Mesendoderm (in vitro differentiated cells): ENCODE measurements at regions not wholly inside any gene's neighbourhood (a gene's known extent, or its start where the extent isn't known, plus 50 kb on each side); places are given as distances from the start of the nearest gene placed in this dataset.

Experiments
- DNase-seq: peaks from one replicate; pipeline ENCODE4 v3.0.0; 2013
- H2AK5ac ChIP-seq: 2 replicates; pipeline ENCODE4 v1.6.1; 2013; ENCODE audit warnings: low read length, inconsistent platforms
- H2BK120ac ChIP-seq: 2 replicates; pipeline ENCODE4 v1.6.1; 2013; ENCODE audit warnings: low read depth, mild to moderate bottlenecking, low read length, moderate library complexity, mixed read lengths
- H2BK15ac ChIP-seq: replicated peaks from 2 replicates; pipeline ENCODE4 v1.6.1; 2013; ENCODE audit warnings: low read depth, mild to moderate bottlenecking, moderate library complexity
- H2BK5ac ChIP-seq: 2 replicates; pipeline ENCODE4 v1.6.1; 2013; ENCODE audit warnings: low read length, inconsistent platforms
- H3K18ac ChIP-seq: 2 replicates; pipeline ENCODE4 v1.6.1; 2013; ENCODE audit warnings: mild to moderate bottlenecking, low read length, mixed read lengths
- H3K23ac ChIP-seq: one replicate; pipeline ENCODE4 v1.6.1; 2013; ENCODE audit warnings: low read length
- H3K27ac ChIP-seq: 2 replicates; pipeline ENCODE4 v1.5.1; 2013; ENCODE audit warnings: low read depth, mild to moderate bottlenecking, inconsistent platforms, low read length, moderate library complexity
- H3K27me3 ChIP-seq: 2 replicates; pipeline ENCODE4 v1.6.1; 2013; ENCODE audit warnings: low read length, control low read depth, mild to moderate bottlenecking, inconsistent platforms; ENCODE audit not compliant: insufficient read depth, poor library complexity
- H3K36me3 ChIP-seq: 2 replicates; pipeline ENCODE4 v1.6.1; 2013; ENCODE audit warnings: low read length, inconsistent platforms; ENCODE audit not compliant: control insufficient read depth, insufficient read depth
- H3K4ac ChIP-seq: one replicate; pipeline ENCODE4 v1.6.1; 2013; ENCODE audit warnings: low read depth, mild to moderate bottlenecking, low read length, moderate library complexity
- H3K4me1 ChIP-seq: 2 replicates; pipeline ENCODE4 v1.6.1; 2013; ENCODE audit warnings: low read depth, low read length, inconsistent platforms; ENCODE audit not compliant: control insufficient read depth
- H3K4me2 ChIP-seq: 2 replicates; pipeline ENCODE4 v1.6.1; 2013; ENCODE audit warnings: low read length
- H3K4me3 ChIP-seq: 2 replicates; pipeline ENCODE4 v1.5.1; 2013; ENCODE audit warnings: mild to moderate bottlenecking, low read length
- H3K56ac ChIP-seq: one replicate; pipeline ENCODE4 v1.6.1; 2013; ENCODE audit warnings: low read length
- H3K79me1 ChIP-seq: 2 replicates; pipeline ENCODE4 v1.6.1; 2013; ENCODE audit warnings: low read length, inconsistent platforms
- H3K79me2 ChIP-seq: 2 replicates; pipeline ENCODE4 v1.6.1; 2013; ENCODE audit warnings: mild to moderate bottlenecking, low read length; ENCODE audit not compliant: control insufficient read depth, insufficient read depth
- H3K9ac ChIP-seq: 2 replicates; pipeline ENCODE4 v1.6.1; 2013; ENCODE audit warnings: low read length, inconsistent platforms
- H4K5ac ChIP-seq: one replicate; pipeline ENCODE4 v1.6.1; 2013; ENCODE audit warnings: low read length
- H4K8ac ChIP-seq: one replicate; pipeline ENCODE4 v1.6.1; 2013; ENCODE audit warnings: low read depth, mild to moderate bottlenecking, control low read depth, low read length, moderate library complexity
- WGBS: extraction: QIAGEN DNeasy Blood & Tissue Kit; methylation state at CpG from one replicate; pipeline ENCODE4 v1.1.7; 2013; ENCODE audit warnings: low lambda C conversion rate, missing lambda C conversion rate; ENCODE audit not compliant: insufficient coverage; ENCODE audit errors: extremely low coverage; 5-methylcytosine and 5-hydroxymethylcytosine counted together

DNA sequence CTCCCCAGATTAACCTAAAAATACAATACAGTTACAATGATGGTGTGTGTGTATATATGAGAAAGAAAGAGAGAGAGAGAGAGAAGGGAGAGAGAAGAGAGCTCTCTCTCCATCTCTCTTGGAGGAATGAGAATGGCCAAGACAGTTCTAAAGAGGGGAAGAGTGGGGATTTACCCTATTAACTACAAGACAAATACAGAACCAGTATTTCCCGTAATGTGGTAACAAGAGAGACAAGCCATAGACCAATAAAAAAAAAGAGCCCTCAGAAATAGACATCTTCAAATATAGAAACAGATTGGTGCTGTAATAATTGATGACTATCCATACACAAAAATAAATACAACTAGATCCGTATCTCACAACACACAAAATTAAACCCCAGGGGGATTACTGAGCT, 87.0 kb downstream of the NSMCE3 start:
- DNase-seq, result no peak
- no peak overlapping the region for H4K8ac ChIP-seq
- H4K5ac ChIP-seq, result no peak overlapping the region
- H3K18ac ChIP-seq, result no peak overlapping the region
- no peaks in the 10 kb centered on the region for H3K27me3 ChIP-seq
- H2BK5ac ChIP-seq, result no peak overlapping the region
- no peak overlapping the region for H2BK15ac ChIP-seq
- no peaks in the 10 kb centered on the region for H3K4me1 ChIP-seq
- H3K4ac ChIP-seq, result no peak overlapping the region
- H3K4me2 ChIP-seq, result no peak overlapping the region
- no peaks in the 10 kb centered on the region for H3K36me3 ChIP-seq
- no peaks in the 10 kb centered on the region for H3K79me1 ChIP-seq
- no CpG with 5 or more reads among the region's 2 CpGs for WGBS
- no peak overlapping the region for H3K27ac ChIP-seq
- H3K23ac ChIP-seq, result no peak overlapping the region
- H3K4me3 ChIP-seq, result no peak overlapping the region
- no peak overlapping the region for H2AK5ac ChIP-seq
- no peak overlapping the region for H3K56ac ChIP-seq
- no peaks in the 10 kb centered on the region for H3K79me2 ChIP-seq
- no peak overlapping the region for H3K9ac ChIP-seq
- no peak overlapping the region for H2BK120ac ChIP-seq

DNA sequence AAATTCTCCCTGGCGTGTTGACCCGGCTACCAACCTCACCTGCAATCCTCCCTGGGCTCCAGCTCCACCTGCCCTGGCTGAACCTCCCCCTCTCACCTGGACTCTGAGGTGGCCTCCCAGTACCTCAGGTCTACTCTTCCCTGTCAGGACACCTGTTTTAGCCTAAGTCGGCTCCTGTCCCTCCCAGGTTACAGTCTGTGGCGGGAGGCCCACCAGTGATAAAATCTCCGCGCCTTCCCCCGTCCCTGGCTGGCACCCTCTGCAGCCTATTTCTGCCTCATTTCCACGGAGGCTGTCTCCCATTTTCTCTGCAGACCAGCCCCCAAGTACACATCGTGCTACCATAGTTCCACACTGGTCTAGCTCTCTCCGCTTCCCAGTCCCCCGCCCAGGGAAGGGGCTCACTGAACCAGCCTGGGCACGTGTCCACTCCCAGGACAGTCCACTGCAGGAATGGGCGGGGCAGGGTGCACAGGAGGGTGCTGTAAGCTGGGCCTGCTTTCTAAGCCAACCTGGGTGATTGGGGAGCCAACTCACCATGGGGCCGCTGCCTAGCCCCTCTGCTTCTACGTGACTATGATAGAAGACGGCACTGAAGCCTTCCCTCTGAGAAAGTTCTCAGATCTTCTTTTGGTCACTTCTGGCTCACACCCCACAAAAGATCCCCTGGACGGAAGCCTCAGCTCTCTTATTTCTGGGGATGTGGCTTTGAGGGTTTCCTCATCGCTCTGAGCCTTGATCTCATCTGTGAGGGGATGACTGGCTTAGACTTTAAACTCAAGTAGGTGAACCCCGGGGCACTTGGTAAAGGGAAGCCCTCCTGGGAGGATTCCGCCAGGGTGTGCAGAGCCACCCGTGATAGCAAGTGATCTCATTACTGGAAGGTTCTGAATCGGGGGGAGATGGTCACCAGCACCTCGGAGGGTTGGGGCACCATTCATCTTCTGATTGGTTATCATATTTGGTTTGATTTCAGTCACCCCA, 96.6 kb downstream of the NSMCE3 start:
- no CpG with 5 or more reads among the region's 23 CpGs for WGBS
- H3K23ac ChIP-seq, result no peak overlapping the region
- H3K56ac ChIP-seq, result no peak overlapping the region
- no peak overlapping the region for H2BK15ac ChIP-seq
- no peak overlapping the region for H3K27ac ChIP-seq
- H3K9ac ChIP-seq, result no peak overlapping the region
- H3K79me2 ChIP-seq, result no peaks in the 10 kb centered on the region
- H3K27me3 ChIP-seq, result no peaks in the 10 kb centered on the region
- H2AK5ac ChIP-seq, result no peak overlapping the region
- no peaks in the 10 kb centered on the region for H3K79me1 ChIP-seq
- H3K4me2 ChIP-seq, result no peak overlapping the region
- H3K36me3 ChIP-seq, result no peaks in the 10 kb centered on the region
- H4K5ac ChIP-seq, result no peak overlapping the region
- DNase-seq, result no peak
- no peak overlapping the region for H2BK5ac ChIP-seq
- no peak overlapping the region for H3K18ac ChIP-seq
- H3K4ac ChIP-seq, result no peak overlapping the region
- H4K8ac ChIP-seq, result no peak overlapping the region
- no peak overlapping the region for H2BK120ac ChIP-seq
- H3K4me1 ChIP-seq, result no peaks in the 10 kb centered on the region
- H3K4me3 ChIP-seq, result no peak overlapping the region

- no CpG with 5 or more reads among the region's 3 CpGs for WGBS
Measured at GRCh38 chr15:29170521-29170920, 99.1 kb downstream of the NSMCE3 start.

More at GRCh38 chr15:29170521-29170920, 99.1 kb downstream of the NSMCE3 start:
- DNase-seq, result no peak
- Histone ChIP-seq H3K18ac (no peak overlapping the region), H2BK120ac (no peak overlapping the region), H3K36me3 (no peaks in the 10 kb centered on the region), H3K9ac (no peak overlapping the region), H2AK5ac (no peak overlapping the region), H2BK15ac (no peak overlapping the region), H3K27ac (no peak overlapping the region), H4K5ac (no peak overlapping the region), H3K79me1 (no peaks in the 10 kb centered on the region), H3K27me3 (no peaks in the 10 kb centered on the region), H3K79me2 (no peaks in the 10 kb centered on the region), H3K4me3 (no peak overlapping the region), H2BK5ac (no peak overlapping the region), H3K23ac (no peak overlapping the region), H4K8ac (no peak overlapping the region), H3K4me2 (no peak overlapping the region), H3K4me1 (no peaks in the 10 kb centered on the region), H3K56ac (no peak overlapping the region), H3K4ac (no peak overlapping the region)
